Left ventricle myocardium inferior (tissue), 1 donor: ENCODE measurements at regions not wholly inside any gene's neighbourhood (a gene's known extent, or its start where the extent isn't known, plus 50 kb on each side); places are given as distances from the start of the nearest gene placed in this dataset.
A peak's percentile ranks its signal among the peaks of the same experiment; 100 is the strongest.

Experiments
- DNase-seq: peaks from one replicate; pipeline ENCODE4 v3.0.0-alpha.2; 2020
- H3K27ac ChIP-seq: fragments of 200-600 bp; replicated peaks from 2 replicates; pipeline ENCODE4 v1.8.0; 2021
- H3K27me3 ChIP-seq: fragments of 200-600 bp; 2 replicates; pipeline ENCODE4 v1.8.0; 2021; ENCODE audit warnings: low read depth
- H3K36me3 ChIP-seq: fragments of 200-600 bp; 2 replicates; pipeline ENCODE4 v1.8.0; 2021
- H3K4me1 ChIP-seq: fragments of 200-600 bp; 2 replicates; pipeline ENCODE4 v1.8.0; 2021
- H3K4me3 ChIP-seq: fragments of 200-600 bp; 2 replicates; pipeline ENCODE4 v1.8.0; 2021; ENCODE audit warnings: mild to moderate bottlenecking, moderate library complexity
- H3K9me3 ChIP-seq: fragments of 200-600 bp; replicated peaks from 2 replicates; pipeline ENCODE4 v1.8.0; 2021
- CTCF ChIP-seq: fragments of 200-600 bp; IDR thresholded peaks from 2 replicates; pipeline ENCODE4 v1.8.0; 2021; ENCODE audit warnings: antibody characterized with exemption, mild to moderate bottlenecking, borderline replicate concordance
- intact Hi-C: fragments of 100-400 bp; cut with micrococcal nuclease; formaldehyde crosslinking; loops from one replicate; pipeline ENCODE4 v1.11.0; 2022
- donor health status: DM: no; HTN: yes; CAD: no; lungs with severe emphysema.

- intact Hi-C loops = no loop called here
- Histone ChIP-seq H3K36me3 (no peaks in the 10 kb centered on the region), H3K9me3 (peaks cover 13% of the 10 kb centered on the region), H3K27me3 (no peaks in the 10 kb centered on the region), H3K27ac (peak overlapping the region; percentile 24), H3K4me1 (peaks cover 10% of the 10 kb centered on the region), H3K4me3 (no peak overlapping the region)
- TF ChIP-seq CTCF = no peak
- no peak for DNase-seq
Measured at GRCh38 chr11:88414981-88415413, 77.5 kb upstream of the CTSC start.

- H3K4me3 ChIP-seq = no peak overlapping the region
- peak overlapping the region; percentile 24 for H3K27ac ChIP-seq
- H3K9me3 ChIP-seq = peaks cover 13% of the 10 kb centered on the region
- no peaks in the 10 kb centered on the region for H3K36me3 ChIP-seq
- peaks cover 5% of the 10 kb centered on the region for H3K4me1 ChIP-seq
- no peak for DNase-seq
- H3K27me3 ChIP-seq = no peaks in the 10 kb centered on the region
- intact Hi-C loops = no loop called here
- TF ChIP-seq CTCF = no peak
Measured at GRCh38 chr11:88414385-88414861, 76.9 kb upstream of the CTSC start.

GRCh38 chr11:88411265-88411664 is 73.7 kb upstream of the CTSC start:
- H3K27me3 ChIP-seq = no peaks in the 10 kb centered on the region

GRCh38 chr11:88410656-88411055 is 73.1 kb upstream of the CTSC start:
- peaks cover 4% of the 10 kb centered on the region for H3K9me3 ChIP-seq
- no peak for TF ChIP-seq CTCF
- H3K27ac ChIP-seq = no peak overlapping the region
- H3K36me3 ChIP-seq = no peaks in the 10 kb centered on the region
- H3K4me1 ChIP-seq = peaks cover 5% of the 10 kb centered on the region
- H3K27me3 ChIP-seq = no peaks in the 10 kb centered on the region
- intact Hi-C loops = no loop called here
- no peak for DNase-seq
- no peak overlapping the region for H3K4me3 ChIP-seq

More at GRCh38 chr11:88411265-88411664, 73.7 kb upstream of the CTSC start:
- no peak overlapping the region for H3K27ac ChIP-seq
- H3K4me3 ChIP-seq = no peak overlapping the region
- H3K9me3 ChIP-seq = peaks cover 4% of the 10 kb centered on the region
- peaks cover 5% of the 10 kb centered on the region for H3K4me1 ChIP-seq
- no peak for DNase-seq
- TF ChIP-seq CTCF = no peak
- intact Hi-C loops = no loop called here
- no peaks in the 10 kb centered on the region for H3K36me3 ChIP-seq

- TF ChIP-seq CTCF = no peak
- Histone ChIP-seq H3K27ac (no peak overlapping the region), H3K9me3 (peaks cover 4% of the 10 kb centered on the region), H3K4me1 (peaks cover 9% of the 10 kb centered on the region), H3K36me3 (no peaks in the 10 kb centered on the region), H3K27me3 (no peaks in the 10 kb centered on the region), H3K4me3 (no peak overlapping the region)
- intact Hi-C loops = no loop called here
- DNase-seq = no peak
Measured at GRCh38 chr11:88410056-88410455, 72.5 kb upstream of the CTSC start.
